ENCODE measurements at regions not wholly inside any gene's neighbourhood (a gene's known extent, or its start where the extent isn't known, plus 50 kb on each side); places are given as distances from the start of the nearest gene placed in this dataset.

- Histone ChIP-seq H3K4me1 (replicated peaks; ENCODE audit: insufficient read depth) (no peaks in the 10 kb centered on the region), H3K27ac (no peak overlapping the region), H4K20me1 (ENCODE audit: insufficient read depth) (no peaks in the 10 kb centered on the region), H2AFZ (no peak overlapping the region), H3K27me3 (ENCODE audit: insufficient read depth, low read depth) (no peaks in the 10 kb centered on the region), H3K79me2 (ENCODE audit: low read depth) (no peaks in the 10 kb centered on the region), H3K4me2 (no peak overlapping the region), H3K4me3 (no peak overlapping the region), H3K9me3 (ENCODE audit: insufficient read depth, low read depth) (peaks cover 5% of the 10 kb centered on the region), H3K9me2 (ENCODE audit: insufficient read depth) (no peaks in the 10 kb centered on the region), H3F3A (ENCODE audit: insufficient read depth, low read depth) (peaks cover 4% of the 10 kb centered on the region; the same call in 1 of the 2 replicates), H3K36me3 (ENCODE audit: low read depth) (no peaks in the 10 kb centered on the region)
- no TSS peak for BruUV-seq (replicated peaks)
- TF ChIP-seq EZH2 (IDR thresholded peaks at IDR 0.05; ENCODE audit: low read depth), result no peak
- TF ChIP-seq CTCF (conservative IDR thresholded peaks at IDR 0.05), result no peak
- CTCF ChIA-PET, result no interaction called here
- no peak for DNase-seq
- POLR2A ChIA-PET (ENCODE audit: unreplicated experiment), result no interaction called here
- intact Hi-C loops (cut with micrococcal nuclease; ENCODE audit: unreplicated experiment), result no loop called here
Measured at GRCh38 chr2:11988691-11989353, 242.4 kb downstream of the LPIN1 start.

DNA sequence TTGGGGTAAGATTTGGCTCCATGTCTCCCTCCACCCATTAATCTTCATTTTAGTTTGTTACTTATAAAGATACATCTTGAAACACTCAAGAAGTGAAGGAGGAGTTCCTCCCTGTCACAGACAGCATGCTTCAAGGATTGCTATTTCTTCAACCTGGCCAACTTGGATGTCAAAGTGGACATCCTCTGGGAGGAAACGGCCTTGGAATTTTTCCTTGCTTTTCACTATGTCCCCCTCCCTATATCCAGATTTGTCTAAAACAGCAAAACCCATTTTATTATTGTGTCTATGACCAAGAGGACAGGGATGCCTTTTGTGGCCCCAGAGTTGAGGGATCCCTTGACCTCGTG is 242.9 kb downstream of the LPIN1 start:
- no peak overlapping the region for H3K4me2 ChIP-seq
- H3K27ac ChIP-seq, result no peak overlapping the region
- H3K79me2 ChIP-seq (ENCODE audit: low read depth), result no peaks in the 10 kb centered on the region
- no peaks in the 10 kb centered on the region for H3K36me3 ChIP-seq (ENCODE audit: low read depth)
- no peak for DNase-seq
- TF ChIP-seq CTCF (conservative IDR thresholded peaks at IDR 0.05) (no peak), EZH2 (IDR thresholded peaks at IDR 0.05; ENCODE audit: low read depth) (no peak)
- H3K4me3 ChIP-seq, result no peak overlapping the region
- H3K9me2 ChIP-seq (ENCODE audit: insufficient read depth), result no peaks in the 10 kb centered on the region
- no peaks in the 10 kb centered on the region for H4K20me1 ChIP-seq (ENCODE audit: insufficient read depth)
- peaks cover 5% of the 10 kb centered on the region for H3K9me3 ChIP-seq (ENCODE audit: insufficient read depth, low read depth)
- no peaks in the 10 kb centered on the region for H3K4me1 ChIP-seq (replicated peaks; ENCODE audit: insufficient read depth)
- no peak overlapping the region for H2AFZ ChIP-seq
- intact Hi-C loops (cut with micrococcal nuclease; ENCODE audit: unreplicated experiment), result no loop called here
- BruUV-seq (replicated peaks), result no TSS peak
- ChIA-PET CTCF (no interaction called here), POLR2A (ENCODE audit: unreplicated experiment) (interaction anchor here (0.7 kb wide), 1 partner anchor 117 kb away, joined by 3 read pairs; no protein-coding TSS in a partner anchor)
- peaks cover 4% of the 10 kb centered on the region; the same call in 1 of the 2 replicates for H3F3A ChIP-seq (ENCODE audit: insufficient read depth, low read depth)
- no peaks in the 10 kb centered on the region for H3K27me3 ChIP-seq (ENCODE audit: insufficient read depth, low read depth)

DNA sequence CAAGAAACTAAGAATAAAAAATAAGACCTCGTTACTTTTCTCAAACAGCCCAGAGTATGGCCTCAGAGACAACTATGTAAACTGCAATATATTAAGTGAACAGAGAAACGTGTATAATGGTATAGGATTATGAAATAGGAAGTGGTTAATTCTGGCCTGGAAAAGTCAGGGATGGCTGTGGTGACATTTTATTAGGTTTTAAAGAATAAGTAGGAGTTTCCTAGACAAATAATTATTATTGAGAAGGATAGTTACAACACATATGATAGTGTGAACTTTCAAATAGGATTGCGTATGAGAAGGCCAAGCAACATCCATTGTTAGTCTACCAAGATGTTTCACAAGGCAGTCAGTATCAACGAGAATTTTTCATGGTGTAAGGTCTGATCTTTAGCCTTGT is 244.1 kb downstream of the LPIN1 start:
- ChIA-PET CTCF (no interaction called here), POLR2A (ENCODE audit: unreplicated experiment) (no interaction called here)
- H3K27ac ChIP-seq, result no peak overlapping the region
- no peaks in the 10 kb centered on the region for H3K9me2 ChIP-seq (ENCODE audit: insufficient read depth)
- TF ChIP-seq CTCF (conservative IDR thresholded peaks at IDR 0.05), result no peak
- no peak for TF ChIP-seq EZH2 (IDR thresholded peaks at IDR 0.05; ENCODE audit: low read depth)
- H2AFZ ChIP-seq, result no peak overlapping the region
- intact Hi-C loops (cut with micrococcal nuclease; ENCODE audit: unreplicated experiment), result no loop called here
- peaks cover 5% of the 10 kb centered on the region for H3K9me3 ChIP-seq (ENCODE audit: insufficient read depth, low read depth)
- H3F3A ChIP-seq (ENCODE audit: insufficient read depth, low read depth), result peaks cover 4% of the 10 kb centered on the region; the same call in 1 of the 2 replicates
- no peak for DNase-seq
- H4K20me1 ChIP-seq (ENCODE audit: insufficient read depth), result no peaks in the 10 kb centered on the region
- no peaks in the 10 kb centered on the region; the same call in 1 of the 2 replicates for H3K4me1 ChIP-seq (replicated peaks; ENCODE audit: insufficient read depth)
- H3K27me3 ChIP-seq (ENCODE audit: insufficient read depth, low read depth), result no peaks in the 10 kb centered on the region
- H3K36me3 ChIP-seq (ENCODE audit: low read depth), result no peaks in the 10 kb centered on the region
- H3K4me3 ChIP-seq, result no peak overlapping the region
- BruUV-seq (replicated peaks), result no TSS peak
- H3K4me2 ChIP-seq, result no peak overlapping the region
- no peaks in the 10 kb centered on the region for H3K79me2 ChIP-seq (ENCODE audit: low read depth)
